Natural killer cell (primary cell): ENCODE measurements at regions not wholly inside any gene's neighbourhood (a gene's known extent, or its start where the extent isn't known, plus 50 kb on each side); places are given as distances from the start of the nearest gene placed in this dataset.

Experiments used
- ATAC-seq, 3 donors: fragments of 150-1000 bp in 2 of 3; fragments of 200-7000 bp in 1 of 3; cut with Tn5 transposase; 1 replicate in 1 of 3; 2 replicates in 2 of 3; pipeline ENCODE4 v1.10.0; 2021; ENCODE audit warnings: mild to moderate bottlenecking in 2 of 3, moderate library complexity in 2 of 3
- DNase-seq, 2 donors: peaks; one replicate each; pipeline versions ENCODE4 v3.0.0 to v3.0.0-alpha.2; 2013 to 2021; ENCODE audit warnings: mixed read lengths in 1 of 2
- H3K27ac ChIP-seq: one replicate; pipeline ENCODE4 v1.5.1; 2013; ENCODE audit warnings: mild to moderate bottlenecking, low read length
- H3K27me3 ChIP-seq: one replicate; pipeline ENCODE4 v1.6.1; 2013; ENCODE audit warnings: low read length; ENCODE audit not compliant: control insufficient read depth, insufficient read depth
- H3K36me3 ChIP-seq: one replicate; pipeline ENCODE4 v1.6.1; 2013; ENCODE audit warnings: low read length; ENCODE audit not compliant: control insufficient read depth, insufficient read depth
- H3K4me1 ChIP-seq: one replicate; pipeline ENCODE4 v1.6.1; 2013; ENCODE audit warnings: low read length; ENCODE audit not compliant: control insufficient read depth, insufficient read depth
- H3K4me3 ChIP-seq: one replicate; pipeline ENCODE4 v1.5.1; 2013; ENCODE audit warnings: low read length
- H3K9me3 ChIP-seq: one replicate; pipeline ENCODE4 v1.6.1; 2013; ENCODE audit warnings: low read length; ENCODE audit not compliant: control insufficient read depth, insufficient read depth
- H3K27ac Mint-ChIP-seq, 2 donors: one replicate each; pipeline ENCODE4 v1.8.0; 2022; ENCODE audit warnings: mild to moderate bottlenecking in 2 of 2, mixed read lengths in 2 of 2, moderate library complexity in 1 of 2
- H3K27me3 Mint-ChIP-seq, 2 donors: one replicate each; pipeline ENCODE4 v1.8.0; 2022; ENCODE audit warnings: low read depth in 2 of 2, mixed read lengths in 2 of 2
- H3K36me3 Mint-ChIP-seq: one replicate; pipeline ENCODE4 v1.8.0; 2022; ENCODE audit warnings: mixed read lengths
- H3K4me1 Mint-ChIP-seq, 2 donors: one replicate each; pipeline ENCODE4 v1.8.0; 2022; ENCODE audit warnings: mixed read lengths in 2 of 2
- H3K4me3 Mint-ChIP-seq: one replicate; pipeline ENCODE4 v1.8.0; 2022; ENCODE audit warnings: mild to moderate bottlenecking, moderate library complexity, mixed read lengths
- H3K9me3 Mint-ChIP-seq, 2 donors: one replicate each; pipeline ENCODE4 v1.8.0; 2022; ENCODE audit warnings: mixed read lengths in 2 of 2
- CTCF ChIP-seq: fragments of 200-600 bp; IDR thresholded peaks from one replicate; pipeline ENCODE4 v1.8.0; 2022; ENCODE audit warnings: antibody characterized with exemption
- WGBS: methylation state at CpG from one replicate; pipeline ENCODE4 v1.1.7; 2013; ENCODE audit warnings: missing lambda C conversion rate; ENCODE audit not compliant: insufficient coverage; 5-methylcytosine and 5-hydroxymethylcytosine counted together
- intact Hi-C: fragments of 100-400 bp; cut with micrococcal nuclease; formaldehyde crosslinking; loops from one replicate; pipeline ENCODE4 v1.14.2; 2022

GRCh38 chr15:99895189-99895955 lies 162.1 kb upstream of the LYSMD4 start:
- Histone ChIP-seq H3K4me3 (no peak overlapping the region), H3K36me3 (no peaks in the 10 kb centered on the region), H3K27me3 (no peaks in the 10 kb centered on the region), H3K27ac (no peak overlapping the region), H3K4me1 (no peaks in the 10 kb centered on the region), H3K9me3 (no peaks in the 10 kb centered on the region)
- TF ChIP-seq CTCF = no peak
- Mint-ChIP-seq H3K27ac (no peak overlapping the region), H3K4me1 (no peaks in the 10 kb centered on the region), H3K9me3 (no peaks in the 10 kb centered on the region), H3K4me3 (no peak overlapping the region), H3K36me3 (no peaks in the 10 kb centered on the region), H3K27me3 (peaks cover 0 to 15% of the 10 kb centered on the region in 2 donors)
- WGBS = 86% methylated on average over 4 of the region's 4 CpGs
- DNase-seq (no peak), ATAC-seq (no peak)
- intact Hi-C loops = no loop called here

- Mint-ChIP-seq H3K4me3 (no peak overlapping the region), H3K4me1 (no peaks in the 10 kb centered on the region), H3K27ac (no peak overlapping the region), H3K27me3 (no peaks in the 10 kb centered on the region), H3K9me3 (no peaks in the 10 kb centered on the region), H3K36me3 (no peaks in the 10 kb centered on the region)
- TF ChIP-seq CTCF = no peak
- intact Hi-C loops = no loop called here
- no peak overlapping the region for H3K27ac ChIP-seq
- H3K9me3 ChIP-seq = no peaks in the 10 kb centered on the region
- ATAC-seq = no peak
- no peaks in the 10 kb centered on the region for H3K36me3 ChIP-seq
- no peak for DNase-seq
- 100% methylated on average over 1 of the region's 3 CpGs for WGBS
- H3K4me3 ChIP-seq = no peak overlapping the region
- no peaks in the 10 kb centered on the region for H3K4me1 ChIP-seq
- H3K27me3 ChIP-seq = no peaks in the 10 kb centered on the region
Measured at GRCh38 chr15:99878835-99879234, 145.6 kb upstream of the LYSMD4 start.

GRCh38 chr15:99873451-99873850 lies 140.2 kb upstream of the LYSMD4 start:
- Histone ChIP-seq H3K27me3 (no peaks in the 10 kb centered on the region), H3K9me3 (no peaks in the 10 kb centered on the region), H3K27ac (no peak overlapping the region), H3K4me3 (no peak overlapping the region), H3K36me3 (no peaks in the 10 kb centered on the region), H3K4me1 (no peaks in the 10 kb centered on the region)
- no peak for TF ChIP-seq CTCF
- no peaks in the 10 kb centered on the region for H3K4me1 Mint-ChIP-seq
- 71% methylated on average over 1 of the region's 2 CpGs for WGBS
- H3K4me3 Mint-ChIP-seq = no peak overlapping the region
- no peaks in the 10 kb centered on the region for H3K27me3 Mint-ChIP-seq
- no peak for ATAC-seq
- no peaks in the 10 kb centered on the region for H3K36me3 Mint-ChIP-seq
- intact Hi-C loops = no loop called here
- no peak overlapping the region for H3K27ac Mint-ChIP-seq
- H3K9me3 Mint-ChIP-seq = no peaks in the 10 kb centered on the region
- DNase-seq = no peak
